ENCODE measurements at regions not wholly inside any gene's neighbourhood (a gene's known extent, or its start where the extent isn't known, plus 50 kb on each side); places are given as distances from the start of the nearest gene placed in this dataset.

- no peak for TF ChIP-seq CTCF (conservative IDR thresholded peaks at IDR 0.05; ENCODE audit: low read depth, low read length)
- DNase-seq (ENCODE audit: low read depth): peak; percentile 85
- H3K4me3 ChIP-seq (ENCODE audit: low read depth, low read length): no peak overlapping the region
Observed at GRCh38 chr5:40386289-40386688, 293.4 kb upstream of the PTGER4 start.

GRCh38 chr5:40385544-40385943 lies 294.2 kb upstream of the PTGER4 start:
- DNase-seq (ENCODE audit: low read depth): peak; percentile 46
- no peak overlapping the region for H3K4me3 ChIP-seq (ENCODE audit: low read depth, low read length)
- TF ChIP-seq CTCF (conservative IDR thresholded peaks at IDR 0.05; ENCODE audit: low read depth, low read length): no peak

- no peak for DNase-seq (ENCODE audit: low read depth)
Observed at GRCh38 chr5:40384782-40385390, 294.8 kb upstream of the PTGER4 start.

GRCh38 chr5:40383749-40384651 lies 295.7 kb upstream of the PTGER4 start:
- H3K4me3 ChIP-seq (ENCODE audit: low read depth, low read length): no peak overlapping the region
- peak; percentile 87 for DNase-seq (ENCODE audit: low read depth)
- no peak for TF ChIP-seq CTCF (conservative IDR thresholded peaks at IDR 0.05; ENCODE audit: low read depth, low read length)

More at GRCh38 chr5:40384782-40385390, 294.8 kb upstream of the PTGER4 start:
- TF ChIP-seq CTCF (conservative IDR thresholded peaks at IDR 0.05; ENCODE audit: low read depth, low read length): no peak
- H3K4me3 ChIP-seq (ENCODE audit: low read depth, low read length): no peak overlapping the region

GRCh38 chr5:40381676-40382363 lies 297.9 kb upstream of the PTGER4 start:
- TF ChIP-seq CTCF (conservative IDR thresholded peaks at IDR 0.05; ENCODE audit: low read depth, low read length): no peak
- DNase-seq (ENCODE audit: low read depth): no peak
- H3K4me3 ChIP-seq (ENCODE audit: low read depth, low read length): no peak overlapping the region

- TF ChIP-seq CTCF (conservative IDR thresholded peaks at IDR 0.05; ENCODE audit: low read depth, low read length): no peak
- H3K4me3 ChIP-seq (ENCODE audit: low read depth, low read length): no peak overlapping the region
- no peak for DNase-seq (ENCODE audit: low read depth)
Observed at GRCh38 chr5:40381016-40381415, 298.7 kb upstream of the PTGER4 start.

Data from choroid plexus epithelial cell (primary cell).